T47D (cell line): ENCODE measurements at regions not wholly inside any gene's neighbourhood (a gene's known extent, or its start where the extent isn't known, plus 50 kb on each side); places are given as distances from the start of the nearest gene placed in this dataset.
"Not testable (repeated sequence)": the region's sequence is repeated elsewhere in the genome, so short reads cannot be mapped to it uniquely, and the experiment has no call there.

Source experiments
- DNase-seq, 2 experiments: peaks; one replicate each; pipeline versions ENCODE4 v3.0.0 to v3.0.0-alpha.2; 2011 to 2012; ENCODE audit warnings: low read depth in 1 of 2, low spot score in 1 of 2
- JUND ChIP-seq: IDR thresholded peaks from 2 replicates; pipeline ENCODE4 v1.6.1; 2012; ENCODE audit warnings: low read depth
- in situ Hi-C: cut with HindIII; loops from 2 replicates; pipeline ENCODE4 v1.10.0; 2016; ENCODE audit warnings: low sequenced_read_pairs, low pct_unique_long_range_greater_than_20kb

- in situ Hi-C loops: no loop called here
- TF ChIP-seq JUND: no peak
- DNase-seq: no peak
Observed at GRCh38 chr10:8280946-8281345, 226.5 kb downstream of the GATA3 start.

GRCh38 chr10:8282340-8282739 is 227.9 kb downstream of the GATA3 start:
- DNase-seq: no peak
- TF ChIP-seq JUND: no peak
- in situ Hi-C loops: no loop called here

- no peak for TF ChIP-seq JUND
- in situ Hi-C loops: no loop called here
- DNase-seq: no peak
Observed at GRCh38 chr10:8283166-8283905, 228.8 kb downstream of the GATA3 start.

- in situ Hi-C loops: no loop called here
- no peak for TF ChIP-seq JUND
- no peak for DNase-seq
Observed at GRCh38 chr10:8283986-8284385, 229.5 kb downstream of the GATA3 start.

- in situ Hi-C loops, DNase-seq: not testable (repeated sequence)
Observed at GRCh38 chr10:8285970-8286369, 231.5 kb downstream of the GATA3 start.

- no peak for DNase-seq
- in situ Hi-C loops: no loop called here
- TF ChIP-seq JUND: no peak
Observed at GRCh38 chr10:8288600-8288999, 234.1 kb downstream of the GATA3 start.

- TF ChIP-seq JUND: no peak
- in situ Hi-C loops: no loop called here
- no peak for DNase-seq
Observed at GRCh38 chr10:8289186-8289924, 234.9 kb downstream of the GATA3 start.

GRCh38 chr10:8294779-8295178 is 240.3 kb downstream of the GATA3 start:
- in situ Hi-C loops: no loop called here
- no peak for TF ChIP-seq JUND
- no peak for DNase-seq

- in situ Hi-C loops: no loop called here
- no peak for TF ChIP-seq JUND
Observed at GRCh38 chr10:8295311-8295710, 240.8 kb downstream of the GATA3 start.

GRCh38 chr10:8296090-8296733 is 241.7 kb downstream of the GATA3 start:
- DNase-seq: peak; percentile 13 to 73
- TF ChIP-seq JUND: no peak
- in situ Hi-C loops: no loop called here

More at GRCh38 chr10:8295311-8295710, 240.8 kb downstream of the GATA3 start:
- no peak for DNase-seq

GRCh38 chr10:8296734-8297101 is 242.2 kb downstream of the GATA3 start:
- in situ Hi-C loops: no loop called here
- no peak for DNase-seq
- TF ChIP-seq JUND: no peak

- no peak for TF ChIP-seq JUND
- in situ Hi-C loops: no loop called here
- no peak for DNase-seq
Observed at GRCh38 chr10:8297107-8297506, 242.6 kb downstream of the GATA3 start.

- no peak for DNase-seq
- no peak for TF ChIP-seq JUND
- in situ Hi-C loops: no loop called here
Observed at GRCh38 chr10:8297959-8298358, 243.5 kb downstream of the GATA3 start.
